ENCODE measurements at regions not wholly inside any gene's neighbourhood (a gene's known extent, or its start where the extent isn't known, plus 50 kb on each side); places are given as distances from the start of the nearest gene placed in this dataset.

DNA sequence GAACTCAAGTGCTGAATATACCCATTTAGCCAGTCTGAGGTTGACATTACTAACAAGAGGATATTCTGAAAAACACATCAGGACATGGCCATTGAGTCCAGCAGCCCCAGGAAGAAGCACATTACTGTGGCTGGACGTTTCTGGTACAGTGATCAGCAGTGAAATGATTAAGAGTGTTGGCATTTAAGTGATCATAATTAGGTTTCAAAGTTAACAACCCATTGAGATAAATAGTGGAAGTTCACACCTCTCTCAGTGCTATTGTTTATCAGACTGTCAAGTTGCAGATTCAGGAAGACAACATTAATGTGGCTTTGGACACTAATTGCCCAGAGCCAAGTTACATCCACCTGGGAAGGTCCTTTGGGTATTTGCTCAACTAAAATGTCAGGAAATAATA is 139.5 kb upstream of the GAREM1 start:
- ATAC-seq: no peak
- Mint-ChIP-seq H3K27ac (no peak overlapping the region), H3K4me1 (no peaks in the 10 kb centered on the region), H3K9me3 (peaks cover 2 to 3% of the 10 kb centered on the region in 2 donors), H3K27me3 (ENCODE audit: low read depth in 2 of 2) (no peaks in the 10 kb centered on the region), H3K36me3 (no peaks in the 10 kb centered on the region), H3K4me3 (no peak overlapping the region)
- DNase-seq: no peak
- TF ChIP-seq, protein P1, sequence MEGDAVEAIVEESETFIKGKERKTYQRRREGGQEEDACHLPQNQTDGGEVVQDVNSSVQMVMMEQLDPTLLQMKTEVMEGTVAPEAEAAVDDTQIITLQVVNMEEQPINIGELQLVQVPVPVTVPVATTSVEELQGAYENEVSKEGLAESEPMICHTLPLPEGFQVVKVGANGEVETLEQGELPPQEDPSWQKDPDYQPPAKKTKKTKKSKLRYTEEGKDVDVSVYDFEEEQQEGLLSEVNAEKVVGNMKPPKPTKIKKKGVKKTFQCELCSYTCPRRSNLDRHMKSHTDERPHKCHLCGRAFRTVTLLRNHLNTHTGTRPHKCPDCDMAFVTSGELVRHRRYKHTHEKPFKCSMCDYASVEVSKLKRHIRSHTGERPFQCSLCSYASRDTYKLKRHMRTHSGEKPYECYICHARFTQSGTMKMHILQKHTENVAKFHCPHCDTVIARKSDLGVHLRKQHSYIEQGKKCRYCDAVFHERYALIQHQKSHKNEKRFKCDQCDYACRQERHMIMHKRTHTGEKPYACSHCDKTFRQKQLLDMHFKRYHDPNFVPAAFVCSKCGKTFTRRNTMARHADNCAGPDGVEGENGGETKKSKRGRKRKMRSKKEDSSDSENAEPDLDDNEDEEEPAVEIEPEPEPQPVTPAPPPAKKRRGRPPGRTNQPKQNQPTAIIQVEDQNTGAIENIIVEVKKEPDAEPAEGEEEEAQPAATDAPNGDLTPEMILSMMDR (IDR thresholded peaks at IDR 0.05): no peak
- intact Hi-C loops (cut with micrococcal nuclease): no loop called here
- Histone ChIP-seq H3K4me1 (ENCODE audit: control insufficient read depth, insufficient read depth, low read length) (no peaks in the 10 kb centered on the region), H3K9me3 (ENCODE audit: control insufficient read depth, insufficient read depth, low read length) (no peaks in the 10 kb centered on the region), H3K36me3 (ENCODE audit: control insufficient read depth, insufficient read depth, low read length) (no peaks in the 10 kb centered on the region), H3K27me3 (ENCODE audit: control insufficient read depth, insufficient read depth, low read length) (no peaks in the 10 kb centered on the region), H3K27ac (ENCODE audit: low read length) (no peak overlapping the region), H3K4me3 (ENCODE audit: low read length) (no peak overlapping the region)
- WGBS (ENCODE audit: insufficient coverage): 31% methylated on average over 1 of the region's 1 CpG

DNA sequence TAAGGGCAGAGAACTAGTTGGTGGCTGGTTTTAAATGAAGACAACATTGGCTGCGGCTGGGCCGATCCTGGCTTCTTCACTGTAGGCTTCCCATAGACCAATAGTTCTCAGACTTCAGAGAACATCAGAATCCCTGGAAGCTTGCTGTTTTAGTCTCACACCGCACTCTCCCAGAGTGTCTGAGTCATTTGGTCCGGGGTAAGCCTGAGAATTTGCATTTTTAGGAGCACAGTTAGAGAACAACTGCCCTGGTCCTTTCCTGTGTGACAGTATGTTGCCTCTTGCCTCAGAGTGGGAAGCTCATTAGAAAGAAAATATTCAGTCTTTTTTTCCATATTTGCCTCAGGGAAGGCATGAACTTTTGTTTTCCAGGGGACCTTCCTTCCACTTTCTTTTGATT is 137.1 kb upstream of the GAREM1 start:
- H3K9me3 Mint-ChIP-seq: peaks cover 3 to 6% of the 10 kb centered on the region in 2 donors
- no peaks in the 10 kb centered on the region for H3K9me3 ChIP-seq (ENCODE audit: control insufficient read depth, insufficient read depth, low read length)
- H3K4me3 ChIP-seq (ENCODE audit: low read length): no peak overlapping the region
- intact Hi-C loops (cut with micrococcal nuclease): no loop called here
- DNase-seq (no peak), ATAC-seq (no peak)
- TF ChIP-seq, protein P1 (IDR thresholded peaks at IDR 0.05): no peak
- 79% methylated on average over 4 of the region's 4 CpGs for WGBS (ENCODE audit: insufficient coverage)
- H3K36me3 Mint-ChIP-seq: no peaks in the 10 kb centered on the region
- no peaks in the 10 kb centered on the region for H3K36me3 ChIP-seq (ENCODE audit: control insufficient read depth, insufficient read depth, low read length)
- H3K27me3 ChIP-seq (ENCODE audit: control insufficient read depth, insufficient read depth, low read length): no peaks in the 10 kb centered on the region
- H3K4me3 Mint-ChIP-seq: no peak overlapping the region
- no peaks in the 10 kb centered on the region for H3K4me1 ChIP-seq (ENCODE audit: control insufficient read depth, insufficient read depth, low read length)
- H3K27me3 Mint-ChIP-seq (ENCODE audit: low read depth in 2 of 2): no peaks in the 10 kb centered on the region
- H3K4me1 Mint-ChIP-seq: no peaks in the 10 kb centered on the region
- H3K27ac Mint-ChIP-seq: no peak overlapping the region
- H3K27ac ChIP-seq (ENCODE audit: low read length): no peak overlapping the region

DNA sequence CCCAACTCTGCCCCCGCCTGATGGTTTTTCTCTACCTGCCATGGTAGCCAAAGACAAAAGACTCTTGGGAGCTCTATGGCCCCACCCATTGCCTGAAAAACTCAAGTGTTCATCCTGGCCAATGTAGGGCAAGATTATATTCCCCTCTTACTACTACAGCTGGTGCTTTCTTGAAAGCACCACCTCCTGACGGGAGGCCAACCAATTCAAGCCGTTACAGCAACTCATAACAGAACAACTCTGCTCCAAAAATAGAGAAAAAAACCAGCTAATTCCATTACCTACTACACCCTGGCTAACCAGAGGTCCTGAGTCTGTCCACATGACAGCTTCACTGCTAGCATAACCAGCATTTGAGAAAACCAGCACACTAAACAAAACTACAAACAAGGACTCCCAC is 127.5 kb upstream of the GAREM1 start:
- 80% methylated on average over 3 of the region's 3 CpGs for WGBS (ENCODE audit: insufficient coverage)
- no peak overlapping the region for H3K4me3 Mint-ChIP-seq
- H3K9me3 Mint-ChIP-seq: peaks cover 0 to 2% of the 10 kb centered on the region in 2 donors
- H3K27me3 ChIP-seq (ENCODE audit: control insufficient read depth, insufficient read depth, low read length): no peaks in the 10 kb centered on the region
- DNase-seq (no peak), ATAC-seq (no peak)
- H3K36me3 Mint-ChIP-seq: no peaks in the 10 kb centered on the region
- no peaks in the 10 kb centered on the region for H3K4me1 Mint-ChIP-seq
- no peak overlapping the region for H3K27ac ChIP-seq (ENCODE audit: low read length)
- intact Hi-C loops (cut with micrococcal nuclease): no loop called here
- H3K27me3 Mint-ChIP-seq (ENCODE audit: low read depth in 2 of 2): no peaks in the 10 kb centered on the region
- H3K4me3 ChIP-seq (ENCODE audit: low read length): no peak overlapping the region
- no peak overlapping the region for H3K27ac Mint-ChIP-seq
- H3K4me1 ChIP-seq (ENCODE audit: control insufficient read depth, insufficient read depth, low read length): no peaks in the 10 kb centered on the region
- no peaks in the 10 kb centered on the region for H3K9me3 ChIP-seq (ENCODE audit: control insufficient read depth, insufficient read depth, low read length)
- TF ChIP-seq, protein P1 (IDR thresholded peaks at IDR 0.05): no peak
- H3K36me3 ChIP-seq (ENCODE audit: control insufficient read depth, insufficient read depth, low read length): no peaks in the 10 kb centered on the region

DNA sequence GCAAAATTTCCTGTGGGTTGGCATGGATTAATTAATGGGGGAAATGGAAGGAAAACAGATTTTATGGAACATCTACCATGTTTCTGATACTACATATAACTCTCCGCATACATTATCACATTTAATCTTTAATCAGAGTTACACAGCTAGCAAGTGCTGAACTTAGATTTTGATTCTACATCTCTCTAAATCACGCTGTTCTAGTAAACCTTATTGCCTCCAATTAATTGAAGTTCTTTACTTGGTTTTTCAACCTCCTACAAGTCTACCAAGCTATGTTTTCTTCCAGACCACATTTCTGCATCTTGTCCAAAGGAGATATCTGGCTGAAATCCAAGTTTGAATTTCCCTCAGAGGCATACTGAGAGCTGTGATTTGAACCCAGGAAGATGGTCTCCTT is 125.8 kb upstream of the GAREM1 start:
- H3K36me3 Mint-ChIP-seq: no peaks in the 10 kb centered on the region
- H3K27me3 ChIP-seq (ENCODE audit: control insufficient read depth, insufficient read depth, low read length): no peaks in the 10 kb centered on the region
- H3K4me3 Mint-ChIP-seq: no peak overlapping the region
- H3K9me3 ChIP-seq (ENCODE audit: control insufficient read depth, insufficient read depth, low read length): no peaks in the 10 kb centered on the region
- H3K9me3 Mint-ChIP-seq: peaks cover 0 to 2% of the 10 kb centered on the region in 2 donors
- no peak overlapping the region for H3K27ac ChIP-seq (ENCODE audit: low read length)
- ATAC-seq (no peak), DNase-seq (no peak)
- TF ChIP-seq, protein P1 (IDR thresholded peaks at IDR 0.05): no peak
- 50% methylated on average over 2 of the region's 2 CpGs for WGBS (ENCODE audit: insufficient coverage)
- no peaks in the 10 kb centered on the region for H3K36me3 ChIP-seq (ENCODE audit: control insufficient read depth, insufficient read depth, low read length)
- no peaks in the 10 kb centered on the region for H3K4me1 Mint-ChIP-seq
- H3K4me3 ChIP-seq (ENCODE audit: low read length): no peak overlapping the region
- H3K27ac Mint-ChIP-seq: no peak overlapping the region
- no peaks in the 10 kb centered on the region for H3K4me1 ChIP-seq (ENCODE audit: control insufficient read depth, insufficient read depth, low read length)
- H3K27me3 Mint-ChIP-seq (ENCODE audit: low read depth in 2 of 2): no peaks in the 10 kb centered on the region
- intact Hi-C loops (cut with micrococcal nuclease): no loop called here

All from natural killer cell (primary cell).